ENCODE measurements at regions not wholly inside any gene's neighbourhood (a gene's known extent, or its start where the extent isn't known, plus 50 kb on each side); places are given as distances from the start of the nearest gene placed in this dataset.

DNA sequence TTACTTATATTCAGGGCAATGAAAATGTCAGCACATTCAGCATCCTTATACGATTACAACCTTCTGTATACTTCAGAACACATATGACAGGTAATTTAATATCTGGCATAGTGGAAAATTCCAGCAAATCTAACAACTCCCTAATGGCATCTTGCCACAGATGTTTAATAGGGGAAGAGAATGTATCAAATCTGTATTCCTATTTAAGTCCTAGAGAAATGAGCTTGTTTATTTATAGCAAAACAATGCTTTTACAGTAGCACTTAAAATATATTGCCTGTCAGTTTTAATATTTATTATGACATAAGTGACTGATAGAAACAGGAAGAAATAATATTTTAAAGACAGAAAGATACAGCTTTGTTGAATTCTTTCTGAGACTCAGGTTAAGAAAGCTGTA, 1101.8 kb upstream of the B3GALT2 start:
- H3K4me3 ChIP-seq (ENCODE audit: low read depth, low read length) = no peak overlapping the region
- ChIA-PET POLR2A (no interaction called here), CTCF (no interaction called here)
- no peak for DNase-seq (ENCODE audit: low read depth, low spot score)
- TF ChIP-seq CTCF (IDR thresholded peaks at IDR 0.05; ENCODE audit: insufficient read depth, low read length, missing control alignments) = no peak

- no peak for DNase-seq (ENCODE audit: low read depth, low spot score)
- POLR2A ChIA-PET = no interaction called here
- CTCF ChIA-PET = no interaction called here
- no peak overlapping the region for H3K4me3 ChIP-seq (ENCODE audit: low read depth, low read length)
- no peak for TF ChIP-seq CTCF (IDR thresholded peaks at IDR 0.05; ENCODE audit: insufficient read depth, low read length, missing control alignments)
Measured at GRCh38 chr1:194281376-194281775, 1095.0 kb upstream of the B3GALT2 start.

GRCh38 chr1:194280463-194280862, 1094.0 kb upstream of the B3GALT2 start:
- ChIA-PET CTCF (no interaction called here), POLR2A (no interaction called here)
- no peak for TF ChIP-seq CTCF (IDR thresholded peaks at IDR 0.05; ENCODE audit: insufficient read depth, low read length, missing control alignments)
- DNase-seq (ENCODE audit: low read depth, low spot score) = no peak
- H3K4me3 ChIP-seq (ENCODE audit: low read depth, low read length) = no peak overlapping the region

- CTCF ChIA-PET = no interaction called here
- POLR2A ChIA-PET = no interaction called here
- TF ChIP-seq CTCF (IDR thresholded peaks at IDR 0.05; ENCODE audit: insufficient read depth, low read length, missing control alignments) = no peak
- no peak for DNase-seq (ENCODE audit: low read depth, low spot score)
- no peak overlapping the region for H3K4me3 ChIP-seq (ENCODE audit: low read depth, low read length)
Measured at GRCh38 chr1:194279975-194280374, 1093.6 kb upstream of the B3GALT2 start.

GRCh38 chr1:194277927-194278326, 1091.5 kb upstream of the B3GALT2 start:
- CTCF ChIA-PET = no interaction called here

GRCh38 chr1:194273660-194274059, 1087.2 kb upstream of the B3GALT2 start:
- ChIA-PET CTCF (no interaction called here), POLR2A (no interaction called here)
- H3K4me3 ChIP-seq (ENCODE audit: low read depth, low read length) = no peak overlapping the region
- DNase-seq (ENCODE audit: low read depth, low spot score) = no peak
- no peak for TF ChIP-seq CTCF (IDR thresholded peaks at IDR 0.05; ENCODE audit: insufficient read depth, low read length, missing control alignments)

More at GRCh38 chr1:194277927-194278326, 1091.5 kb upstream of the B3GALT2 start:
- no peak for DNase-seq (ENCODE audit: low read depth, low spot score)
- no peak overlapping the region for H3K4me3 ChIP-seq (ENCODE audit: low read depth, low read length)
- no peak for TF ChIP-seq CTCF (IDR thresholded peaks at IDR 0.05; ENCODE audit: insufficient read depth, low read length, missing control alignments)
- POLR2A ChIA-PET = no interaction called here

Measured in AG04449 (cell line).